ENCODE measurements at regions not wholly inside any gene's neighbourhood (a gene's known extent, or its start where the extent isn't known, plus 50 kb on each side); places are given as distances from the start of the nearest gene placed in this dataset.

DNA sequence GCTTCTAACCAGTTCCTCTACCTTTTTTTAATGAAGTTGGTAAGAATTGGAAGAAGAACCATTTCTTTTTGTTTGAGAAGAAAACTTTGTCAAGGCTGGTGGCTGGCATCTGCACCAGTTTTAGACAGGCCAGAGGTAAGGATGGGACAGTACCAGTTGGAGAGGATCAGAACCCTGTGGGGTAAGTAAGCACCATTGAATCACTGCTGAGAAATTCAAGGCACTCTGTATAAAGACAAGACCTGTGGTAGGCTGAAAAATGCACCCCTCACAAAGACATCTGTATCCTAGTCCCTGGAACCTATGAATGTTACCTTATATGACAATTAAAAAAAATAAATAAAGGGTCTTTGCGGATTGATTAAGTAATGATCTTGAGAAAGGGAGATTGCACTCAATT is 166.7 kb upstream of the NRP1 start:
- H3K27me3 Mint-ChIP-seq: no peaks in the 10 kb centered on the region
- no peaks in the 10 kb centered on the region for H3K4me1 Mint-ChIP-seq
- no peaks in the 10 kb centered on the region for H3K9me3 Mint-ChIP-seq (ENCODE audit: insufficient read depth)
- intact Hi-C loops (cut with micrococcal nuclease): no loop called here
- no peak overlapping the region for H3K27ac ChIP-seq (ENCODE audit: low read length in 2 of 2)
- ChIA-PET POLR2A (no interaction called here), CTCF (no interaction called here)
- H3K4me2 ChIP-seq (replicated peaks; ENCODE audit: low read depth, low read length, poor library complexity, severe bottlenecking): no peak overlapping the region
- peaks cover 0 to 3% (median 0%) of the 10 kb centered on the region in 3 donors for H3K9me3 ChIP-seq (ENCODE audit: control extremely low read depth in 1 of 3, control insufficient read depth in 2 of 3, insufficient read depth in 1 of 3, low read length in 2 of 3)
- H3K4me3 ChIP-seq (ENCODE audit: control extremely low read depth in 1 of 5, extremely low read depth in 1 of 5, insufficient read depth in 1 of 5, low read depth in 2 of 5, low read length in 4 of 5): no peak overlapping the region
- H3K79me2 ChIP-seq (ENCODE audit: control insufficient read depth, insufficient read depth, low read length): no peaks in the 10 kb centered on the region
- DNase-seq: no peak
- no peaks in the 10 kb centered on the region for H4K20me1 ChIP-seq (ENCODE audit: control insufficient read depth, insufficient read depth, low read length, poor library complexity, severe bottlenecking)
- no peaks in the 10 kb centered on the region for H3K36me3 ChIP-seq (replicated peaks in 1 of 2; ENCODE audit: control extremely low read depth in 1 of 2, control insufficient read depth in 1 of 2, extremely low read depth in 1 of 2, insufficient read depth in 2 of 2, low read length in 1 of 2)
- no CpG with 5 or more reads among the region's 1 CpG for WGBS (ENCODE audit: insufficient coverage)
- no peak for ATAC-seq (ENCODE audit: low read depth)
- no peaks in the 10 kb centered on the region for H3K27me3 ChIP-seq (replicated peaks in 1 of 4; ENCODE audit: control extremely low read depth in 1 of 4, control insufficient read depth in 3 of 4, insufficient read depth in 4 of 4, low read length in 3 of 4)
- H3K4me3 Mint-ChIP-seq: no peak overlapping the region
- H3K9ac ChIP-seq (ENCODE audit: low read length): no peak overlapping the region
- no peak overlapping the region for H3K27ac Mint-ChIP-seq
- H3K4me1 ChIP-seq (ENCODE audit: control insufficient read depth in 2 of 2, insufficient read depth in 2 of 2, low read length in 2 of 2): no peaks in the 10 kb centered on the region
- TF ChIP-seq CTCF (IDR thresholded peaks at IDR 0.05): no peak
- no peak for TF ChIP-seq EZH2 (IDR thresholded peaks at IDR 0.05; ENCODE audit: borderline replicate concordance, insufficient read depth, low read depth, low read length, poor library complexity, severe bottlenecking)
- no peak overlapping the region for H2AFZ ChIP-seq (ENCODE audit: insufficient read depth, low read depth, low read length, poor library complexity, severe bottlenecking)

DNA sequence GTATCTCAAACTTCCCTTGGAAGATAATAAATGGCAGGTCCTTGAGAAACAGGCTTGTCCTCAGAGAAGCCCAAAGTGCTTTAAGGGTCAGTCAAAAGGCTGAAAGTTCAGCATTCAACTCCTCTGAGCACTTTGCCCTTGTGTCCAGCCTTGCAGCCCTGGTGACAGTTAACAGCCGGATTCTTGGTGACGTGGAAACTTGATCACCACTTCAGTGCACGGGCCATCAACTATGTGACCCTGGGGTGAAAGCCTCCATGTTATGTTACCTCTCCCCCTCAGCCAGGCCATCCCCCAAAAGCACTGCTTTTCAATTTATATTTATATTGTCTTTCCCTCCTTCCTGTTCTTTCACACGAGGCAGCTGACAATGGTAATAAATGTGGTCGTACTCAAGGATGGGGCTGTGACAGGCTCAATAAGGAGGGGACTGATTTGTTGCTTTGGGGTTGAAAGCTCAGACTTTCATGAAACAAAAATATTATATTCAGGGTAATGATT is 164.0 kb upstream of the NRP1 start:
- POLR2A ChIA-PET: no interaction called here

More for the DNA sequence above, 164.0 kb upstream of the NRP1 start:
- H3K9ac ChIP-seq (ENCODE audit: low read length): no peak overlapping the region
- no peaks in the 10 kb centered on the region for H3K79me2 ChIP-seq (ENCODE audit: control insufficient read depth, insufficient read depth, low read length)
- H3K27ac Mint-ChIP-seq: no peak overlapping the region
- no peaks in the 10 kb centered on the region for H3K27me3 ChIP-seq (replicated peaks in 1 of 4; ENCODE audit: control extremely low read depth in 1 of 4, control insufficient read depth in 3 of 4, insufficient read depth in 4 of 4, low read length in 3 of 4)
- intact Hi-C loops (cut with micrococcal nuclease): no loop called here
- no peak overlapping the region for H3K4me2 ChIP-seq (replicated peaks; ENCODE audit: low read depth, low read length, poor library complexity, severe bottlenecking)
- H3K27ac ChIP-seq (ENCODE audit: low read length in 2 of 2): no peak overlapping the region
- CTCF ChIA-PET: no interaction called here
- no peaks in the 10 kb centered on the region for H3K4me1 Mint-ChIP-seq
- H2AFZ ChIP-seq (ENCODE audit: insufficient read depth, low read depth, low read length, poor library complexity, severe bottlenecking): no peak overlapping the region
- DNase-seq (no peak), ATAC-seq (ENCODE audit: low read depth) (no peak)
- no peaks in the 10 kb centered on the region for H3K27me3 Mint-ChIP-seq
- 87% methylated on average over 3 of the region's 5 CpGs for WGBS (ENCODE audit: insufficient coverage)
- no peak overlapping the region for H3K4me3 Mint-ChIP-seq
- H3K9me3 Mint-ChIP-seq (ENCODE audit: insufficient read depth): no peaks in the 10 kb centered on the region
- H3K36me3 ChIP-seq (replicated peaks in 1 of 2; ENCODE audit: control extremely low read depth in 1 of 2, control insufficient read depth in 1 of 2, extremely low read depth in 1 of 2, insufficient read depth in 2 of 2, low read length in 1 of 2): no peaks in the 10 kb centered on the region
- no peak overlapping the region for H3K4me3 ChIP-seq (ENCODE audit: control extremely low read depth in 1 of 5, extremely low read depth in 1 of 5, insufficient read depth in 1 of 5, low read depth in 2 of 5, low read length in 4 of 5)
- TF ChIP-seq CTCF (IDR thresholded peaks at IDR 0.05) (no peak), EZH2 (IDR thresholded peaks at IDR 0.05; ENCODE audit: borderline replicate concordance, insufficient read depth, low read depth, low read length, poor library complexity, severe bottlenecking) (no peak)
- no peaks in the 10 kb centered on the region for H3K4me1 ChIP-seq (ENCODE audit: control insufficient read depth in 2 of 2, insufficient read depth in 2 of 2, low read length in 2 of 2)
- H3K9me3 ChIP-seq (ENCODE audit: control extremely low read depth in 1 of 3, control insufficient read depth in 2 of 3, insufficient read depth in 1 of 3, low read length in 2 of 3): peaks cover 0 to 3% (median 0%) of the 10 kb centered on the region in 3 donors
- no peaks in the 10 kb centered on the region for H4K20me1 ChIP-seq (ENCODE audit: control insufficient read depth, insufficient read depth, low read length, poor library complexity, severe bottlenecking)

All from B cell (primary cell).